ENCODE measurements at regions not wholly inside any gene's neighbourhood (a gene's known extent, or its start where the extent isn't known, plus 50 kb on each side); places are given as distances from the start of the nearest gene placed in this dataset.
"Not testable (repeated sequence)": the region's sequence is repeated elsewhere in the genome, so short reads cannot be mapped to it uniquely, and the experiment has no call there.

DNA sequence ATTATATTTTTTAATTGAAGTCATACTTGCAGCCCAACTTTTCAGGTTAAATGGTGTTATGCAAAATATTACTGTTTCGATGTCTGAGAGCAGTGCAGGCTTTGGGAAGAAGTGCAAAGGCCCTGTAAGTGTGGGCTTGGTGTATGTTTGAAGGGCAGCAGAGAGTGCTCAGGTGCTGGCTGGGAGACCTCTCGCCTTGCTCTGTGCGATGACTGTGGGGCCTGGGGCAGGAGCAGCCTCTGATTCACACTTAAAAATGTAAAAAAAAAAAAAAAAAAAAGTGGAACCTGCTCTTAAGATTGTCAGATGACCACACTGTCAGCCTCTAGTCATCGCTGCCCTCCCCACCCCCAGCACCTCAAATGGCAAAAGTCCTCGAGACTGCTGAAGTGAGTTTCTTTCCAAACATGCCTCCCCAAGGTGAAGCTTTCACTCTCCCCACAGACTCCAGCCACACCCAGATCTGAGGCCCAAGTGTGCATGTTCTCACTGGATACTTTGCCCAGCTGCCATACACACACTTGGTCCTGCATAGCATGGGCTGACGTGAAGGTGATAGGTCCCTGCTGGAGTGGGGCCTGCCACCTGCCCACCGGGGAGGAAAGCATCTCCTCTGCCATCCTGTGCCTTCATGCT, 4505.8 kb upstream of the TPTE start:
- not testable (repeated sequence) for TF ChIP-seq RARB, ZFP3 (CRISPR knock-in tag; IDR thresholded peaks at IDR 0.05)
- TF ChIP-seq, protein P1, sequence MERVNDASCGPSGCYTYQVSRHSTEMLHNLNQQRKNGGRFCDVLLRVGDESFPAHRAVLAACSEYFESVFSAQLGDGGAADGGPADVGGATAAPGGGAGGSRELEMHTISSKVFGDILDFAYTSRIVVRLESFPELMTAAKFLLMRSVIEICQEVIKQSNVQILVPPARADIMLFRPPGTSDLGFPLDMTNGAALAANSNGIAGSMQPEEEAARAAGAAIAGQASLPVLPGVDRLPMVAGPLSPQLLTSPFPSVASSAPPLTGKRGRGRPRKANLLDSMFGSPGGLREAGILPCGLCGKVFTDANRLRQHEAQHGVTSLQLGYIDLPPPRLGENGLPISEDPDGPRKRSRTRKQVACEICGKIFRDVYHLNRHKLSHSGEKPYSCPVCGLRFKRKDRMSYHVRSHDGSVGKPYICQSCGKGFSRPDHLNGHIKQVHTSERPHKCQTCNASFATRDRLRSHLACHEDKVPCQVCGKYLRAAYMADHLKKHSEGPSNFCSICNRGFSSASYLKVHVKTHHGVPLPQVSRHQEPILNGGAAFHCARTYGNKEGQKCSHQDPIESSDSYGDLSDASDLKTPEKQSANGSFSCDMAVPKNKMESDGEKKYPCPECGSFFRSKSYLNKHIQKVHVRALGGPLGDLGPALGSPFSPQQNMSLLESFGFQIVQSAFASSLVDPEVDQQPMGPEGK (CRISPR knock-in tag; IDR thresholded peaks at IDR 0.05; ENCODE audit: borderline replicate concordance), result not testable (repeated sequence)

All from SK-N-SH treated with all-trans-retinoic acid at 6 μM for 48 hours (cell line).